ENCODE measurements at regions not wholly inside any gene's neighbourhood (a gene's known extent, or its start where the extent isn't known, plus 50 kb on each side); places are given as distances from the start of the nearest gene placed in this dataset.

DNA sequence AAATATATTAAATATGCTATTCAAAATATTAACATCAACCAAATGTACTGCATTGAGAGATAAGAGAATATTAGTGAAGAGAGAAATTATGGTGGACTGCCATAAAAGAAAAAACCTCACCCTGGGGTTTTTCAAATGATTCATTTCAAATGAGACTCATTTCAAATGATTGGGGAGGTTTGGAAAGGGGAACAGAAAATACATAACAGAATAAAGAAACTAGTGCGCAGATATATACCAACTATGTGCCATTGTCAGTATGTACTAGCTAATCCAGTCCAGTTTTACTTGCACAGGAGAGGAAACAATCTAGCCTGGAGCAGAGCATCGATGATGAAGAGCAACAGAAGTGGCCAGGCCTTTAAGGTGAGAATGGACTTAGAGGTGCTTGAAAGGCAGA is 651.6 kb upstream of the RORB start:
- H3K27ac ChIP-seq: no peak overlapping the region
- H2AFZ ChIP-seq: no peak overlapping the region
- H3K4me1 ChIP-seq (replicated peaks; ENCODE audit: insufficient read depth): no peaks in the 10 kb centered on the region
- peaks cover 6% of the 10 kb centered on the region; the same call in 1 of the 2 replicates for H3K9me2 ChIP-seq (ENCODE audit: insufficient read depth)
- BruUV-seq (replicated peaks): no TSS peak
- TF ChIP-seq, protein P1, sequence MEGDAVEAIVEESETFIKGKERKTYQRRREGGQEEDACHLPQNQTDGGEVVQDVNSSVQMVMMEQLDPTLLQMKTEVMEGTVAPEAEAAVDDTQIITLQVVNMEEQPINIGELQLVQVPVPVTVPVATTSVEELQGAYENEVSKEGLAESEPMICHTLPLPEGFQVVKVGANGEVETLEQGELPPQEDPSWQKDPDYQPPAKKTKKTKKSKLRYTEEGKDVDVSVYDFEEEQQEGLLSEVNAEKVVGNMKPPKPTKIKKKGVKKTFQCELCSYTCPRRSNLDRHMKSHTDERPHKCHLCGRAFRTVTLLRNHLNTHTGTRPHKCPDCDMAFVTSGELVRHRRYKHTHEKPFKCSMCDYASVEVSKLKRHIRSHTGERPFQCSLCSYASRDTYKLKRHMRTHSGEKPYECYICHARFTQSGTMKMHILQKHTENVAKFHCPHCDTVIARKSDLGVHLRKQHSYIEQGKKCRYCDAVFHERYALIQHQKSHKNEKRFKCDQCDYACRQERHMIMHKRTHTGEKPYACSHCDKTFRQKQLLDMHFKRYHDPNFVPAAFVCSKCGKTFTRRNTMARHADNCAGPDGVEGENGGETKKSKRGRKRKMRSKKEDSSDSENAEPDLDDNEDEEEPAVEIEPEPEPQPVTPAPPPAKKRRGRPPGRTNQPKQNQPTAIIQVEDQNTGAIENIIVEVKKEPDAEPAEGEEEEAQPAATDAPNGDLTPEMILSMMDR (conservative IDR thresholded peaks at IDR 0.05): no peak
- TF ChIP-seq EZH2 (IDR thresholded peaks at IDR 0.05; ENCODE audit: low read depth): no peak
- intact Hi-C loops (cut with micrococcal nuclease; ENCODE audit: unreplicated experiment): no loop called here
- H3F3A ChIP-seq (ENCODE audit: insufficient read depth, low read depth): no peaks in the 10 kb centered on the region
- H4K20me1 ChIP-seq (ENCODE audit: insufficient read depth): no peaks in the 10 kb centered on the region
- H3K4me2 ChIP-seq: no peak overlapping the region
- POLR2A ChIA-PET (ENCODE audit: unreplicated experiment): no interaction called here
- no peaks in the 10 kb centered on the region for H3K36me3 ChIP-seq (ENCODE audit: low read depth)
- H3K27me3 ChIP-seq (ENCODE audit: insufficient read depth, low read depth): no peaks in the 10 kb centered on the region
- H3K9me3 ChIP-seq (ENCODE audit: insufficient read depth, low read depth): no peaks in the 10 kb centered on the region
- H3K79me2 ChIP-seq (ENCODE audit: low read depth): no peaks in the 10 kb centered on the region
- no peak for DNase-seq
- CTCF ChIA-PET: interaction anchor here (0.6 kb wide), 1 partner anchor 487 kb away, joined by 5 read pairs; no protein-coding TSS in a partner anchor
- H3K4me3 ChIP-seq: no peak overlapping the region

DNA sequence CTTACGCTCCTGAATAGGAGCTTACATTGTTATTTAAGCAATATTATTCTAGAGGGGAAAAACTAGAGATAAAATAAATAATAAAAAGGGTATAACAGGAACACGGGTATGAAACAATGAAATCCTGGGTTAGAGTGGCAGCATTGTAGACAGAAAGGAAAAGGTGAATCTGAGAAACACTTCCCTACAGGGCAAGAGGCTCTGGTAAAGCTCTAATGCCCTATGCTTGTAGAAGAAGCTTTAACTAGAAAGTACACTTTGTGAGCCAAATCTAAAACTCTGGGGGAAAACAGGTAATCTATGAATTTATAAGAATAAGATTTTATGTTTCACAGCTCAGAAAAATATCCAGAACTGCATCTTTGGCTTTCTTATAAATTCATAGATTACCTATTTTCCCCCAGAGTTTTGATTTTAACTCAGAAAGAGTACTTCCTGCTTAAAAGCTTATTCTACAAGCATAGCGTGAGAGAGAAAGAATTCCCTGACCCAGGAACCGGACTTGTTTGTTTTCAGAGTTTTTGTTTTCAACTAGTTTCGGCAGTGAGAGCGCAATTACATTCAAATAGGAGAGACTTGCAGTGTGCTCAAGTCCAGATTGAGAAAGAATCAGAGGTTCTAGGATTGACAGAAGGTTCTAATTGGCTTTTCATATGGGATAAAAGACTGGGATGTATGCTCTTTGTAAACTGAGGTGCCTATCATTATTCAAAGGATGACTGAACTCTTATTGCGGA is 651.0 kb upstream of the RORB start:
- CTCF ChIA-PET: interaction anchor here (0.6 kb wide), 1 partner anchor 488 kb away, joined by 5 read pairs; no protein-coding TSS in a partner anchor
- Histone ChIP-seq H3K9me3 (ENCODE audit: insufficient read depth, low read depth) (no peaks in the 10 kb centered on the region), H2AFZ (no peak overlapping the region), H3K27ac (no peak overlapping the region), H3K4me1 (replicated peaks; ENCODE audit: insufficient read depth) (no peaks in the 10 kb centered on the region), H3K9me2 (ENCODE audit: insufficient read depth) (peaks cover 6% of the 10 kb centered on the region; the same call in 1 of the 2 replicates), H3K4me3 (no peak overlapping the region), H3K4me2 (no peak overlapping the region), H4K20me1 (ENCODE audit: insufficient read depth) (no peaks in the 10 kb centered on the region), H3K27me3 (ENCODE audit: insufficient read depth, low read depth) (no peaks in the 10 kb centered on the region), H3K36me3 (ENCODE audit: low read depth) (no peaks in the 10 kb centered on the region), H3K79me2 (ENCODE audit: low read depth) (no peaks in the 10 kb centered on the region), H3F3A (ENCODE audit: insufficient read depth, low read depth) (no peaks in the 10 kb centered on the region)
- TF ChIP-seq EZH2 (IDR thresholded peaks at IDR 0.05; ENCODE audit: low read depth): no peak
- TF ChIP-seq, protein P1 (conservative IDR thresholded peaks at IDR 0.05): no peak
- POLR2A ChIA-PET (ENCODE audit: unreplicated experiment): no interaction called here
- DNase-seq: no peak
- no TSS peak for BruUV-seq (replicated peaks)
- intact Hi-C loops (cut with micrococcal nuclease; ENCODE audit: unreplicated experiment): no loop called here

DNA sequence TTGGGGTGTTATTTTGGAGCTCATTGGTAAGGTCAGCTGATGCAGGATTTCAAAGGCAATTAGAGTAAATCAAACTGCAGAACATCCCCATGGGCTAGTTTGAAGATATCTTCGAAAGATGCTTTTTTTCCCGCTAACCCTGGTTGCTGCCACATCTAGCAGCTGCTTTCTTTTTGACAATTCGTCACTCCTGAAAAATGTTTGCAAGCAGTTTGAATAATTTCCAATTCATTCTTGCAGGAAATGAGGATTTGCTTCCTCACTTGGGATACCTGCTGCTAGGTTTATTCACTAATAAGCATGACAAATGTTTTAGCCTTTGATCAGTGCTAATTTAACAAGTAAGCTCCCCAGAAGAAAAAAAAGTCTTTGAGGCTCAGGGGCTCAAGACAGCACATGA is 649.6 kb upstream of the RORB start:
- intact Hi-C loops (cut with micrococcal nuclease; ENCODE audit: unreplicated experiment): no loop called here
- H3K9me2 ChIP-seq (ENCODE audit: insufficient read depth): no peaks in the 10 kb centered on the region; the same call in 1 of the 2 replicates
- ChIA-PET POLR2A (ENCODE audit: unreplicated experiment) (interaction anchor here (0.6 kb wide), 1 partner anchor 56 kb away, joined by 7 read pairs; no protein-coding TSS in a partner anchor), CTCF (no interaction called here)
- no peaks in the 10 kb centered on the region for H4K20me1 ChIP-seq (ENCODE audit: insufficient read depth)
- no peak overlapping the region for H2AFZ ChIP-seq
- H3K36me3 ChIP-seq (ENCODE audit: low read depth): no peaks in the 10 kb centered on the region
- no peaks in the 10 kb centered on the region for H3F3A ChIP-seq (ENCODE audit: insufficient read depth, low read depth)
- no peaks in the 10 kb centered on the region for H3K27me3 ChIP-seq (ENCODE audit: insufficient read depth, low read depth)
- no peak overlapping the region for H3K4me3 ChIP-seq
- no peak for TF ChIP-seq EZH2 (IDR thresholded peaks at IDR 0.05; ENCODE audit: low read depth)
- TF ChIP-seq, protein P1 (conservative IDR thresholded peaks at IDR 0.05): no peak
- H3K27ac ChIP-seq: no peak overlapping the region
- DNase-seq: no peak
- H3K79me2 ChIP-seq (ENCODE audit: low read depth): no peaks in the 10 kb centered on the region
- H3K4me2 ChIP-seq: no peak overlapping the region
- H3K4me1 ChIP-seq (replicated peaks; ENCODE audit: insufficient read depth): no peaks in the 10 kb centered on the region
- no peaks in the 10 kb centered on the region for H3K9me3 ChIP-seq (ENCODE audit: insufficient read depth, low read depth)
- BruUV-seq (replicated peaks): no TSS peak

Measured in PC-9 (cell line).